Activated CD8-positive, alpha-beta memory T cell treated with anti-CD3 and anti-CD28 coated beads for 36 hours (primary cell): ENCODE measurements at regions not wholly inside any gene's neighbourhood (a gene's known extent, or its start where the extent isn't known, plus 50 kb on each side); places are given as distances from the start of the nearest gene placed in this dataset.
"Not testable (repeated sequence)": the region's sequence is repeated elsewhere in the genome, so short reads cannot be mapped to it uniquely, and the experiment has no call there.

Source experiments
- CTCF ChIA-PET: fragments of 350-600 bp; sonication (Branson Sonifier 250); formaldehyde crosslinking; loops from one replicate; lab custom pipeline; 2021; ENCODE audit warnings: antibody characterized with exemption; lab: Charles Lee
- POLR2A ChIA-PET: fragments of 350-600 bp; sonication (Branson Sonifier 250); formaldehyde crosslinking; loops from one replicate; lab custom pipeline; 2021; ENCODE audit warnings: antibody characterized with exemption; lab: Charles Lee

DNA sequence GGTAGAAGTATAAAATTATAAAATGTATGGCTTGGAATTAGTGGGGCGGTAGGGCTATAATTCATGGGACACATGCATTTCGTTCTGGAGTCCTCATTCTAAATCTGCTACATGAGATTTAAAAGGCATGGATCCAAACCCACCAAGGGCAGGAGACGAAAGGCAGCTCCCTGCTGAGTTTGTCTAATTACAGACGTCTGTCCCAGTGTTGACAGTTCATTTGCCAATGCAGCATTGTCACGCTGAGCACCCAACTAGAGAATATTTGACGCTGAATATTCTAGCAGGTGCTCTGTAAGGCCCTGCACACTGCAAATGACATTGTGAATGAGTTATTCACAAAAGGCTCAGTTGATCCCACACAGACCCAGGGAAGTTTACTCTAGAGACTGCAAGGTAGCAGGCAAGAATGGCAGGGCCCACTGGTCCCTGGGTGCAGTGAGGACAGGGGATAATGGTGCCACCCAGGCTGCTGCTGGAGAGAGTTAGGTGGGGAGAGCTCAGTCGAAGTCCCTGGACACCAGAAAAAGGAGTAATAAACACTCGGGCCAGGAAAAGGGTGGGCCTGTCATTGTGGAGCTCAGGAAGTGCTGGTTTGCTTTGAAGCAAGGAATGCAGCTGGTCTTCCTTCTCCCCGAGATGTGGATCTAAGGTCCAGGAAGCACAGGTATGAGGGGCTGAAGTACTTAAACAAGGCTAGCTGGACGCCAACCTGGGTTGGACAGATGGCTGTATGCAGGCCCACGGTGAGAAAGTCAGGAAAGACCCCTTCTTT lies 75.0 kb upstream of the JCAD start:
- CTCF ChIA-PET = no interaction called here

DNA sequence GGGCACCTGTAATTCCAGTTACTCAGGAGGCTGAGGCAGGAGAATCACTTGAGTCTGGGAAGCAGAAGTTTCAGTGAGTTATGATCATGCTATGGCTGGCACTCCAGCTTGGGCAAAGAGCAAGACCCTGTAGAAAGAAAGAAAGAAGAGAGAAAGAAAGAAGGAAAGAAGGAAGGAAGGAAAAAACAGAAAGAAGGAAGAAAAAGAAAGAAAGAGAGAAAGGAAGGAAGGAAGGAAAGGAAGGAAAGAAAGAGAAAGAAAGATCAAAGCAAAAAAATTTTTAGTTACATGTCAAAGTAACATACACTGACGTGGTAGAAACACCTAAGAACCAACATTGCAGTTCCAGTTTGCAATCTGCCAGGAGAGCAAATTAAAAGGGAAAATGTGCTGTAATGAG lies 73.8 kb upstream of the JCAD start:
- ChIA-PET POLR2A (no interaction called here), CTCF (no interaction called here)

More for the DNA sequence above, 75.0 kb upstream of the JCAD start:
- POLR2A ChIA-PET = no interaction called here

DNA sequence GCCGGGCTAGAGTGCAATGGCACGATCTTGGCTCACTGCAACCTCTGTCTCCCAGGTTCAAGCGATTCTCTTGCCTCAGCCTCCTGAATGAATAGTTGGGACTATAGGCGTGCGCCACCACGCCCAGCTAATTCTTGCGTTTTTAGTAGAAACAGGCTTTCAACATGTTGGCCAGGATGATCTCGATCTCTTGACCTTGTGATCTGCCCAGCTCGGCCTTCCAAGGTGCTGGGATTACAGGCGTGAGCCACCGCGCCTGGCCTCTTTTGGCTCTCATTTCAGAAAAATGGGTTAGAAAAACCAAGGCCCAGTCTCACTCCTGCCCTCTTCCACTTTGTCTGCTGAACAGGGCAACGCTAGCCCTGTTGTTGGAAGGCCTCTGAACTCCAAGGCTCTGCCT lies 72.0 kb upstream of the JCAD start:
- CTCF ChIA-PET = interaction anchor here (0.7 kb wide), 1 partner anchor 14 kb away, joined by 4 read pairs; no protein-coding TSS in a partner anchor
- POLR2A ChIA-PET = not testable (repeated sequence)

DNA sequence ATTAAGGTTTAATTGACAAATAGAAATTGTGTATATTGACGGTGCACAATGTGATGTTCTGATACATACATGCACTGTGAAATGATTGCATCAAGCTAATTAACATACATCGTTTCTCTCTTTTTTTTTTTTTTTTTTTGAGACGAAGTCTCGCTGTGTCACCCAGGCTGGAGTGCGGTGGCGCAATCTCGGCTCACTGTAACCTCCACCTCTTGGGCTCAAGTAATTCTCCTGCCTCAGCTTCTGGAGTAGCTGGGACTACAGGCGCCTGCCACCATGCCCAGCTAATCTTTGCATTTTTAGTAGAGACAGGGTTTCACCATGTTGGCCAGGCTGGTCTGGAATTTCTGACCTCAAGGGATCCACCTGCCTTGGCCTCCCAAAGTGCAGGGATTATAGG lies 69.9 kb upstream of the JCAD start:
- CTCF ChIA-PET, POLR2A ChIA-PET: not testable (repeated sequence)

DNA sequence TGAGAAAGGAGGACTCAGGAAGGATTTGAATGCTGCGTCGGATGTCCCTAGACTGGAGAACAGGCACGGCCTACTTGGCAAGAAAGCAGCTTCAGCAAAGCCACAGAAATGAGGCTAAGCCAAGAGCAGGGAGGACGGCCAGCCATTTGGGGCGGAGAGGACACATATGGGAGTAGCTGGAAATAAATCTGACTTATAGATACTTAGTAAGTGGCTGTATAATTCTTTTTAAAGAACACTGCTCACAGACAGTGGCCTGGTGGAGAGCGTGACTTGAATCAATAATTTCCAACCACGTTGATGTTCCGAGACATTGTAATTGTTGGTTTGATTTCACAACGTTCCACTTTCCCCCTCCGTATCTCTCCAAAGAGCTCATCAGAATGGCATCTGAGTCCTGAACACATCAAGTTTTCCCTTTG lies 67.7 kb upstream of the JCAD start:
- ChIA-PET POLR2A (no interaction called here), CTCF (no interaction called here)

DNA sequence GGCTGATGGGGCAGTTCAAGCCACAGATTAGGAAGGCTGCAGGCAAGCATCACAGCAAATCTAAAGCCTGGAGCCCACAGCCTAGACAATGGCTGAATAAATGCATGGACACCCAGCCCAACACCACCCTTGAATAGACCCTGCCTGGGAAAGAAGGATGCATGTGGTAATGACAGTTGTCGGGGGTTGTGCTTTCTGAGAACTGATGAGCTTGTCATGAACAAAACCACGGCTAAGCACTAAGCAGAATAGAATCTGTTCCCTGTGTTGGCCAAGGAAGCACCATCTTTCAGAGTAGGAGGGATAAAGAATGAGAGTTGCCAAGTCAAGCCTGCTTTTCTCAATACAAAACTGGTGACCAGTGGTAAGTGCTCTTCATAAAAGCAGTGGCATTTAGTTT lies 66.1 kb upstream of the JCAD start:
- ChIA-PET POLR2A (no interaction called here), CTCF (no interaction called here)

DNA sequence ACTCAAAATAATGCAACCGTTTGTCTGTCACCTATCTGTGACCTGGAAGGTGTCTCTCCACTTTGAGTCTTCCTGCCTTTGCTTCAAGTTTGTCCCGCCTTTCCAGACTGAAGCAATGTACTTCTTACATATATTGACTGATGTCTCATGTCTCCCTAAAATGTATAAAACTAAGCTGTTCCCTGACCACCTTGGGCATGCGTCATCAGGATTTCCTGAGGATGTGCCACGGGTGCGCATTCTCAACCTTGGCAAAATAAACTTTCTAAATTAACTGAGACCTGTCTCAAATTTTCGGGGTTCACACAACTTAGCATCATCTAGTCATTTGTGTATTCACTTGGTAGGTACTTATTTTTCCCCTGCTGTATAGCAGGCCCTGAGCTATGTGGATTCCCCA lies 65.3 kb upstream of the JCAD start:
- CTCF ChIA-PET = no interaction called here
- POLR2A ChIA-PET = no interaction called here

DNA sequence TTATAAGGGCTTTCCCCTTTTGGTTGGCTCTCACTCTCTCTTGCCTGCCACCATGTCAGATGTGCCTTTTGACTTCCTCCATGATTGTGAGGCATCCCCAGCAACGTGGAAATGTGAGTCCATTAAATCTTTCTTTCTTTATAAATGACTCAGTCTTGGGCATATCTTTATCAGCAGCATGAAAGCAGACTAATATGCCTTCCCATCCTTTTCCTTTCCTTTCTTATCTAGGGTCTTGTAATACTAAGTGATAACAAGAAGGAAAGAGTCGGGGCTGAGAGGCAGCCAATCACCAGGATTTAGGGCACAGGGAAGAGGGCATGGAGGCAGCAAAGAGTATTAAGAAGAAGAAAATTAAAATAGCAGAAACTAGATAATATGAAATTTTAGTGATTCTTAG lies 62.0 kb upstream of the JCAD start:
- POLR2A ChIA-PET = no interaction called here

DNA sequence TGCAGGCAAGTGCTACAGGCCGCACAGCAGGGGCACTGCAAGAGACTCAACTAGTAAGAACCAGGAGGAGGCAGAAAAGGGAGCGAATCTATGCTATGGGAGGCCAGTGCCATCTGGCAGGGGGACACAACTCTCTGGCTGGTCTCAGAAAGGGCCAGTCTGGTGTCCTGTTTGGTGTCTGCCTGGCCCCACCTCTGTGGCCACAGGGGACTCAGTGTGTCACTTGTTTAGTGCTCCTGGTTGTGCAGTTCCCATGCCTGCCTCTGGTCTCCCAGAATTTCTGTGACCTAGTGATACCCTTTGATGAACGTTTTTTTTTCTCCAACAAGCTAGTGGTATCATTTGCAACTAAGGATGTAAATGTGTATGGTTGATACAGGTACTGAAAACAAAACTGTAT lies 59.2 kb upstream of the JCAD start:
- ChIA-PET CTCF (no interaction called here), POLR2A (no interaction called here)

More for the DNA sequence above, 62.0 kb upstream of the JCAD start:
- CTCF ChIA-PET = no interaction called here

DNA sequence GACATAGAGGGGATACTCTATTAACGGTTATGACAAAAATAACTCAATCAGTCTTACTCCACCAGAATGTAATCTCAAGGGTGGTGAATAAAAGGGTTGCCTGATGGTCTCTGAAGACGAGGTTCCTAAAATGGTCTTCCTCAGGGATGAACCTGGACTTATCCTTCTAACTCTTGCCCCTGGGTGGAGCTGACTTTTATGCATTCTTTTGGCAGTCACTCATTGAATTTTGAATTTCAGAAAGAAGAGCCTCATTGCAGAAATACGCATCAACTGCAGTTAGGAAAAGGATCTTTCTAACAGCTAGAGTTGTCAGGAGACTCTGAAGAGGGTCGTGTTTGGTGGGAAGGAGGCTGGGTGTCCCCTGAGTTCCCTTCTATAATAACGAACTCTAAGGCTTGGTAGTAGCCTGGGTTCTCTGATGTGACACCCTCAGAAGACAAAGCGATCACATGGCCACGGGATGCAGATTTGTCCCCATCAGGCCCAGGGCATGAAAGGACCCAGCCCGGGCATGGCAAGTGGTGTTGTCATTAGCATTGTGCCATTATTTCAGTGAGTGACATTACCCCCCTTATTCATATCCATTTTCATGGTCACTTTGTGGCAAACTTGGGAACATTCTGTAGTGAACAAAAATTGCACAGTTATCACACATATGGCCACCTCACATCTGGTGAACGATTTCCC lies 58.6 kb upstream of the JCAD start:
- POLR2A ChIA-PET = no interaction called here
- CTCF ChIA-PET = interaction anchor here (0.6 kb wide), 1 partner anchor 13 kb away, joined by 4 read pairs; no protein-coding TSS in a partner anchor

DNA sequence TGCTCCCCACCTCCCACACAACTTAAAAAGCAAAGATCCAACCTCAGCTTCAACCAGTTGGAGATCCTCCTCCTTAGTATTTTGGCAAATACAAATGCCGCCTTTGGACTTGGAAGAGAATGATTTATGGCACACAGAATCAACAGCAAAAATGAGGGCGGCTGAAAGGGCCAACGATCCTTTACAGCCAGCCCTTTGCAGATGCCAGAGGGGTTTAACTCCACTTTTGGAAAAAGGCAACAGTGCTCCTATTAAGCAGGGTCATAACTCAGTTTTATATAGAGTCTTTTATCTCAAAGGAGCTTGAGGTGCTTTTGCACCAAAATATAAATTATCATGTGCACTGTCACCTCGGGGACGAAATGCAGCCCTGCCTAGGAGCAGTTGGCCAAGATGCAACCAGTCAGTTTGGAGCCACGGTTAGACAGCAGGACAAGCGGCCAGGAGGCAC lies 56.7 kb upstream of the JCAD start:
- POLR2A ChIA-PET = interaction anchor here (0.6 kb wide), 1 partner anchor 40 kb away, joined by 3 read pairs; no protein-coding TSS in a partner anchor
- CTCF ChIA-PET = no interaction called here

DNA sequence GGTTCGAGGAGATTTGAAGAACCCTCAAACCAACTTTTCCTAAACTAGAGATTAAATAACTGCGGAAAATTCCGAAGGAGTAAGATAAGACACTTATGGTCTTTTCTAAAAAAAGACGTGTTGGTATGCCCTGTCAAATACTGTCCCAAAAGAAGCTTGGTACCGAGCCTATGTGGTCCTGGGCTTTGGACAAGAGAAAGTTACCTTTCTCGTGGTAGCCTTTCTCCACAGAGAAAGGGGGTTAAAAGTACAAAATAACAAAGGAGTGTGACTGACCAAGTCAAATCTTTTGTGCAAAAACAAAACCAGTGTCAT lies 56.2 kb upstream of the JCAD start:
- POLR2A ChIA-PET = no interaction called here
- CTCF ChIA-PET = no interaction called here

DNA sequence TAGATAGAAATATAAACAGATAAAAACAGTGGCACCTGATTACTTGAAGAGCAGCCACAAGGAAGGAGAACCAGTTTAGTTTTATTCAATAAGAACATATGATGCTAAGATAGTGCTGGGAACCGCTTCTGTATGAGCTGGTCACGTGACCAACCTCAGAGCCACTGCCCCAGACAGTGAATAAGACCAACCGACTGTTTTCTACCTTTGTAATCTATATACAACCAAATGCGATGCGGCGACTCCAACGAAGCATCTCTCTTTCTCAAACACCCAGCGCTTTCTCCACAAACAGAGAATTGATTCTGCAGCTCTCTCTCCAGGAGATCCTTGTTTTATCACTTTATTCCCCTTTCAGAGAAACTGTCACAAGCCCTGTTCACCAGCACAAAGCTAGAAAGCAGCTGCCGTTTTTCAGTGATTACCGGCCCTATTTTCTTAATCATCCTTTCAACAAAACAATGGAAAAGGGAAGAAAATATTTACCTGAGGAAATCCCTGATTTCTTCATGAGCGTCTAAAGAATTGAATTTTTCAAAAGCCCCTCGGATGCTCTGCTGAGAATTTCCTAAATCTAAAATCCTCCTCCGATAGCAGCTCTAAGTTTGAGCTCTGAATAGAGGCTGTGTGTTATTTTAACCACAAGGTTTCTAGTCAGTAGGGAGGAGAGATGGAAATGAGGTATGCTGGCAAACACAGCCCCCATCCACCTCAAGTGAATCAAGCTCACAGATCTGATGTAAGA lies 55.7 kb upstream of the JCAD start:
- ChIA-PET POLR2A (no interaction called here), CTCF (no interaction called here)

DNA sequence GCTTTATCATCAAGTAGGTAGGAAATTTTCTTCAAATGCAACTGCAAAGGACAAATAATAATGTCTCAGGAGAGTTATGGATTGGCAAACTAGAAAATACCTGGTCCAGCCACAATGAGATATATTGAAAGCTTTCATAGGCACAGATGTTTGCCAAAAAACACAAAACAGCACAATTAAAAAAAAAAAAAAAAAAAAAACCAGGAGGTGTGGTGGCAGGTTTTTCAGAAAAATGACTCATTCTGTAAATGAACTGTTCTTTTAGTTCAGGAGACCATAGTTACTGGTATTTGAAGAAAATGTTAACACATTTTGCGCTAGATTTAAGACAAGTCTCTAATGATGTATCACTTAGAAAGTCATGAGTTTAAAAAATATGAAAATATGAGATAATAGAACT lies 55.0 kb upstream of the JCAD start:
- POLR2A ChIA-PET = no interaction called here
- CTCF ChIA-PET = no interaction called here

DNA sequence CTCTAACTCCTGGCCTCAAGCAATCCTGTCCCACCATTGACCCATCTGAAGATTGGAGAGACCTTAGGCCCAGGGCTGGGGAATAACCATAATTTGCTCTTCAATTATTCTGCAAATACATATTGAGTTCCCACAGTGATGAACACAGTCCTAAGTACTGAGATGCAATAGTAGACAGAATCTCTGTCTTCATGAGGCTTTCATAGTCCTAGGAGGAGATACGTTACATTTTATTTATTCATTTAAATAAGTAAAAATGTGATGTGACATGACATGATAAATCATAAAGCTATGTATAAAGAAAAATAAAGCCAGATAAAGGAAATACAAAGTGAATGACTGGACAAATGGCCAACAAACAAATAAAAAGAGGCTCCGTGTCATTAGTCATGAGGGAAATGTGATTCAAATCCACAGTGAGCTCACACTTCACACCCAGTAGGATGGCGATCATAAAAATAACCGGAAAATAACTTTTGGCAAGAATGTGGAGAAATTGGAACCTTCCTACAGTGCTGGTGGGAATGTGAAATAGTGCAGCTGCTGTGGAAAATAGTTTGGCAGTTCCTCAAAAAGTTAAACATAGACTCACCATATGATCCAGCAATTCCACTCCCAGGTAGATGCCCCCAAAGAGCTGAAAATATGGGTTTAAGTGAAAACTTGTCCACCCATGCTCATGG lies 52.1 kb upstream of the JCAD start:
- ChIA-PET POLR2A (no interaction called here), CTCF (no interaction called here)
